Keratinocyte (primary cell): ENCODE measurements at regions not wholly inside any gene's neighbourhood (a gene's known extent, or its start where the extent isn't known, plus 50 kb on each side); places are given as distances from the start of the nearest gene placed in this dataset.

Experiments used
- DNase-seq: peaks from one replicate; pipeline ENCODE4 v3.0.0-alpha.2; 2011; ENCODE audit warnings: low read depth, missing footprints, low spot score
- FAIRE-seq: peaks from 2 replicates; lab custom pipeline; 2011; peaks lifted over from hg19 to GRCh38; lab: Jason Lieb, UNC
- H2AFZ ChIP-seq: 2 replicates; pipeline ENCODE4 v1.6.0; 2012; ENCODE audit warnings: low read length, control low read depth, inconsistent platforms; ENCODE audit not compliant: control insufficient read depth
- H3K27ac ChIP-seq: 2 replicates; pipeline ENCODE4 v1.5.1; 2011; ENCODE audit warnings: low read length; ENCODE audit not compliant: control insufficient read depth, insufficient read depth
- H3K27me3 ChIP-seq: 3 replicates; pipeline ENCODE4 v1.6.0; 2011; ENCODE audit warnings: low read length; ENCODE audit not compliant: control insufficient read depth, insufficient read depth; ENCODE audit errors: extremely low read depth
- H3K36me3 ChIP-seq, 2 experiments: 2 replicates in 1 of 2; 3 replicates in 1 of 2; pipeline ENCODE4 v1.5.1; 2011; ENCODE audit warnings: low read length in 2 of 2, mild to moderate bottlenecking in 1 of 2; ENCODE audit not compliant: control insufficient read depth in 2 of 2, insufficient read depth in 2 of 2; ENCODE audit errors: extremely low read depth in 1 of 2
- H3K4me1 ChIP-seq: 3 replicates; pipeline ENCODE4 v1.5.1; 2011; ENCODE audit warnings: low read length; ENCODE audit not compliant: control insufficient read depth, insufficient read depth; ENCODE audit errors: extremely low read depth
- H3K4me2 ChIP-seq: 3 replicates; pipeline ENCODE4 v1.6.0; 2011; ENCODE audit warnings: low read depth, low read length; ENCODE audit not compliant: control insufficient read depth, insufficient read depth; ENCODE audit errors: extremely low read depth
- H3K4me3 ChIP-seq, 3 experiments: fragments of 200-600 bp in 1 of 3; sonication (generic) in 1 of 3; 2 replicates in 2 of 3; 3 replicates in 1 of 3; pipeline ENCODE4 v1.5.1; 2011 to 2016; ENCODE audit warnings: low read length in 3 of 3, mild to moderate bottlenecking in 3 of 3, control low read depth in 2 of 3, inconsistent platforms in 1 of 3, low read depth in 1 of 3, mixed read lengths in 1 of 3, mixed run types in 1 of 3, moderate library complexity in 1 of 3; ENCODE audit not compliant: control insufficient read depth in 2 of 3, insufficient read depth in 2 of 3; ENCODE audit errors: extremely low read depth in 1 of 3
- H3K79me2 ChIP-seq: 2 replicates; pipeline ENCODE4 v1.6.0; 2012; ENCODE audit warnings: low read length; ENCODE audit not compliant: control insufficient read depth, insufficient read depth
- H3K9ac ChIP-seq: 3 replicates; pipeline ENCODE4 v1.6.0; 2011; ENCODE audit warnings: low read length; ENCODE audit not compliant: control insufficient read depth, insufficient read depth; ENCODE audit errors: extremely low read depth
- H3K9me1 ChIP-seq: 3 replicates; pipeline ENCODE4 v1.6.0; 2011; ENCODE audit warnings: low read length; ENCODE audit not compliant: control insufficient read depth, insufficient read depth; ENCODE audit errors: extremely low read depth
- H3K9me3 ChIP-seq: 2 replicates; pipeline ENCODE4 v1.5.1; 2012; ENCODE audit warnings: low read depth, low read length; ENCODE audit not compliant: control insufficient read depth
- H4K20me1 ChIP-seq: 3 replicates; pipeline ENCODE4 v1.6.0; 2011; ENCODE audit warnings: low read length; ENCODE audit not compliant: control insufficient read depth, insufficient read depth; ENCODE audit errors: extremely low read depth
- EZH2 ChIP-seq: IDR thresholded peaks from one replicate; pipeline ENCODE4 v1.6.1; 2012; ENCODE audit warnings: inconsistent platforms, mild to moderate bottlenecking, low read length, moderate library complexity
- dilution Hi-C: fragments of 300-500 bp; cut with MboI; formaldehyde crosslinking; loops from one replicate; pipeline ENCODE4 v1.7.0; 2020; ENCODE audit warnings: low sequenced_read_pairs; ENCODE audit not compliant: extremely low pct_ligation_motif_present
- TF ChIP-seq, protein P1 (sequence below), 3 experiments: IDR thresholded peaks in 1 of 3; conservative IDR thresholded peaks in 1 of 3; optimal IDR thresholded peaks in 1 of 3; 2 replicates in 2 of 3; 3 replicates in 1 of 3; pipeline versions ENCODE3 to v1.5.1; 2011; ENCODE audit warnings: low read length in 3 of 3, mild to moderate bottlenecking in 3 of 3, moderate library complexity in 2 of 3, control low read depth in 1 of 3, inconsistent platforms in 1 of 3; ENCODE audit not compliant: insufficient read depth in 2 of 3; ENCODE audit errors: extremely low read depth in 1 of 3

DNA sequence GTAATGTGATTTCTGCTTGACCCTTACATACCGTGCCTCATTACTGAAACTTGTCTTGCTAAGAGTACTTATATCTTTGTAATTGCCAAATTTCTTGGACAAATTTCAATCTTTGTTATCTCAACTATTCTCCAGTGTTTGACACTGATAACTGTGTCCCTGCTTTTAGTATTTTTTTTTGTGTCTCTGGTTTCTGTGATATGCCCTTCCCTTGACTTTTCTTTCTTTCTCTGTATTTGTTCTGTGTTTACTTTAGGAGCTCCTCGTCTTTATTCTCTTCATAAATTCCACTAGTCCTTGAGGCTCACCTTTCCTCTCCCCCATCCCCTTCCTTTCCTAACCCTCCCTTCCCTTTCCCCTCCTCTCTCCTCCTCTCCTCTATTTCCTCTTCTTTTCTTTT lies 123.7 kb upstream of the FBXL17 start:
- H4K20me1 ChIP-seq = no peaks in the 10 kb centered on the region
- no peaks in the 10 kb centered on the region for H3K27me3 ChIP-seq
- no peak overlapping the region for H3K4me3 ChIP-seq
- TF ChIP-seq, protein P1, sequence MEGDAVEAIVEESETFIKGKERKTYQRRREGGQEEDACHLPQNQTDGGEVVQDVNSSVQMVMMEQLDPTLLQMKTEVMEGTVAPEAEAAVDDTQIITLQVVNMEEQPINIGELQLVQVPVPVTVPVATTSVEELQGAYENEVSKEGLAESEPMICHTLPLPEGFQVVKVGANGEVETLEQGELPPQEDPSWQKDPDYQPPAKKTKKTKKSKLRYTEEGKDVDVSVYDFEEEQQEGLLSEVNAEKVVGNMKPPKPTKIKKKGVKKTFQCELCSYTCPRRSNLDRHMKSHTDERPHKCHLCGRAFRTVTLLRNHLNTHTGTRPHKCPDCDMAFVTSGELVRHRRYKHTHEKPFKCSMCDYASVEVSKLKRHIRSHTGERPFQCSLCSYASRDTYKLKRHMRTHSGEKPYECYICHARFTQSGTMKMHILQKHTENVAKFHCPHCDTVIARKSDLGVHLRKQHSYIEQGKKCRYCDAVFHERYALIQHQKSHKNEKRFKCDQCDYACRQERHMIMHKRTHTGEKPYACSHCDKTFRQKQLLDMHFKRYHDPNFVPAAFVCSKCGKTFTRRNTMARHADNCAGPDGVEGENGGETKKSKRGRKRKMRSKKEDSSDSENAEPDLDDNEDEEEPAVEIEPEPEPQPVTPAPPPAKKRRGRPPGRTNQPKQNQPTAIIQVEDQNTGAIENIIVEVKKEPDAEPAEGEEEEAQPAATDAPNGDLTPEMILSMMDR (optimal IDR thresholded peaks at IDR 0.05 in 1 of 3, IDR thresholded peaks at IDR 0.05 in 1 of 3, conservative IDR thresholded peaks at IDR 0.05 in 1 of 3; ENCODE audit: extremely low read depth in 1 of 3, insufficient read depth in 2 of 3, low read length in 3 of 3) = no peak
- no peak for TF ChIP-seq EZH2
- no peak overlapping the region for H3K27ac ChIP-seq
- FAIRE-seq (no peak), DNase-seq (no peak)
- H3K4me2 ChIP-seq = no peak overlapping the region
- no peaks in the 10 kb centered on the region for H3K79me2 ChIP-seq
- H3K4me1 ChIP-seq = no peaks in the 10 kb centered on the region
- no peaks in the 10 kb centered on the region for H3K9me1 ChIP-seq
- dilution Hi-C loops = no loop called here
- H2AFZ ChIP-seq = no peak overlapping the region
- no peaks in the 10 kb centered on the region for H3K36me3 ChIP-seq
- H3K9me3 ChIP-seq = no peaks in the 10 kb centered on the region
- no peak overlapping the region for H3K9ac ChIP-seq

DNA sequence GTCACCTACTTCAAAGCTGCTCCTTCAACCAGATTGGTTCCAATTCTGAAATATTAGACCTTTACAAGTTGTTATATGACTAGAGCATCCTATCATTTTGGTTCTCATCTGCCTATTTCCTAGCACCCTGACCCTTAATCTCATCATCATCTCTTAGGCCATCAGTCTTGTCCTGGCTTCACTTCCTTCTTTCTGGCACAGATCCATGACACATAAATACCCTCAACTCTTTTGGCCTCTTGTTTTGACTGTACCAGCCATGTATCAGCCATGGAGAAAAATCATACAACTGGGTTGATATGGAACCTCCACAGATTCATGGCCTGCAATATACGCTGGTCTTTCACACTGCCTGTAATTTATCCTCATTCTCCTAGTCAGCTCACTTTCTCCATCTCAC lies 123.1 kb upstream of the FBXL17 start:
- dilution Hi-C loops = no loop called here
- Histone ChIP-seq H3K4me3 (no peak overlapping the region), H3K36me3 (no peaks in the 10 kb centered on the region), H3K9me3 (no peaks in the 10 kb centered on the region), H3K27ac (no peak overlapping the region), H3K9ac (no peak overlapping the region), H3K4me2 (no peak overlapping the region), H2AFZ (no peak overlapping the region), H3K9me1 (no peaks in the 10 kb centered on the region), H3K79me2 (no peaks in the 10 kb centered on the region), H3K27me3 (no peaks in the 10 kb centered on the region), H3K4me1 (no peaks in the 10 kb centered on the region), H4K20me1 (no peaks in the 10 kb centered on the region)
- DNase-seq (no peak), FAIRE-seq (no peak)
- TF ChIP-seq EZH2 = no peak
- TF ChIP-seq, protein P1 (optimal IDR thresholded peaks at IDR 0.05 in 1 of 3, IDR thresholded peaks at IDR 0.05 in 1 of 3, conservative IDR thresholded peaks at IDR 0.05 in 1 of 3; ENCODE audit: extremely low read depth in 1 of 3, insufficient read depth in 2 of 3, low read length in 3 of 3) = no peak
